ENCODE measurements at regions not wholly inside any gene's neighbourhood (a gene's known extent, or its start where the extent isn't known, plus 50 kb on each side); places are given as distances from the start of the nearest gene placed in this dataset.
"Not testable (repeated sequence)": the region's sequence is repeated elsewhere in the genome, so short reads cannot be mapped to it uniquely, and the experiment has no call there.

DNA sequence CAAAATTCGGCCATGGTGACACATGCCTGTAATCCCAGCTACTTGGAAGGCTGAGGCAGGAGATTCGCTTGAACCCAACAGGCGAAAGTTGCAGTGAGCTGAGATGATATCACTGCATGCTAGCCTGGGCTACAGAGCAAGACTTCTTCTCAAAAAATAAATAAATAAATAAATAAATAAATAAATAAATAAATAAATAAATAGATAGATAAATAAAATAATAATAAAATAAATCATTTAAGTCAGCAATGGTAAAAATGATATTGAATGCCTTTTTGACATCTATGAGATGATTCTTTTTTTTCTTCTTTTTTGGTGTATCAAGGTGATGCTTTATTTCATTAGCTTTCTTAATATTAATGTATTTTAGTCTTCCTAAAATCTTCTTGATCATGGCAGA is 221.7 kb upstream of the RXFP2 start:
- DNase-seq (ENCODE audit: low spot score) = no peak

DNA sequence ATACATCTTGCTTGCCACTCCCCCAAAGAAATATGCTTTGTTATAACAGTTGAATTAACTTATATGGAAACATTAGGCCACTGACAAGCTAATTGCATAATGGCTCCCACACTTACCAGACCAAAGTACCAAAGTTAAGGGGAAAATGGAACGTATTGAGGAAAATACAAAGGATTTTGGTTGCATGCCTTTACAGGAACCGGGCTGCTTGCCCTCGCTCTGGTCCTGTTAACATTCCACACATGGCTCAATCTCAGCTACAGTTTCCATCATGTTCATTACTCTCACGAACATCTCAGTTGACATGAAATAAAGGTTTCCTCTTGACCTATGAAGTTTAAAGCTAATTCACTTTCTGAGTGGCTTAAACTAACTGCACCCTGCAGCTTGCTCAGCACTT is 220.7 kb upstream of the RXFP2 start:
- DNase-seq (ENCODE audit: low spot score) = no peak

DNA sequence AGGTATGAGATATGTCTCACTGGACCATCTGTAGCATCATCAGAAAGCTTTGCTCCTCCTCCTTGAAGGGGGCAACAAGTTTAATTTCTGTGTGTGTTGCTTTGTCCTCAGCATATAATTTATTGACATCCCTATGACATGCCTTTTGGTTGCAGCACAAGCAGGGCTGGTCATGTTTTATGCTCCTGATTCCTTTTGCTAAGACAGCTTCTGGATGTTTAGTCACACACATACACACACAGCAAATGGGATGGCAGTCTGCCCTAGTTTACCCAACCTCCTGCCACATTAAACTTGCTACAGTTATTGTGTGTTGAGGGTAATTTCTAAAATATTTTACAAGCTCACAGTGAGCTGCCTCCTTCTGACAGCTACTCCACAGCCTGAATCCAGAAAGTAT is 217.9 kb upstream of the RXFP2 start:
- DNase-seq (ENCODE audit: low spot score) = no peak

DNA sequence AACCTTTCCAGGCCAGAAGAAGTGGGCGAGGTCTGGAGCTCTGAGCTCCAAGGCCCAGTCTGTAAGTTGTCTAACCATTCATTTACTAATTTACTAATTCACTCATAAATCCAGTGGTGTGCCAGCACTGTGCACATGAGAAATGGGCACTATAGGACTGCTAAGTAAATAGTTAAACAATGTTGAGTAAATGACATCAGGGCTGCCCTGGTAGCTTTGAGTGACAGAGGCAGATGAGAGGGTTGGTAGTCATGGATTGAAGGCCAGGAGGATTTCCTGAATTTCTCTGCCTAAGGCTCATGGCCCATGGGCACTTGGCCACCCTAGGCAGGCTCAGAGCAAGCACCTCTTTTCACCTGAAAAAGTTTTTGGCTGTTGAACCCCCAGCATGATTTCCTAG is 216.9 kb upstream of the RXFP2 start:
- no peak for DNase-seq (ENCODE audit: low spot score)

DNA sequence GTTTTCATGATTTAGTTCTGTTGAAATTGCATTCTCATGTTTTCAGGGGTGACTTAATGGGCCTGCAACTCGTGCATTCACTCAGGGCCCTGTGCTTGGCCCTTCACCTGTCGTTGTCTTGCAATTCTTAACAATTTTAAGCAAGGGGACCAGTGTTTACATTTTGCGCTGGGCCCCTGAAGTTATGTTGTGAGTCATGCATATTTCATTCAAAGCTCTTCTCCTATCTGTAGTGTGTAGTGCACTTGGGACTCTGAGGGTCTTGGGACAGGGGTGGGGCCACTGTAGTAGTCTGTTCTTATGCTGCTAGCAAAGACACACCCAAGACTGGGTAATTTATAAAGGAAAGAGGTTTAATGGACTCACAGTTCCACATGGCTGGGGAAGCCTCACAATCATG is 211.2 kb upstream of the RXFP2 start:
- DNase-seq (ENCODE audit: low spot score) = no peak

DNA sequence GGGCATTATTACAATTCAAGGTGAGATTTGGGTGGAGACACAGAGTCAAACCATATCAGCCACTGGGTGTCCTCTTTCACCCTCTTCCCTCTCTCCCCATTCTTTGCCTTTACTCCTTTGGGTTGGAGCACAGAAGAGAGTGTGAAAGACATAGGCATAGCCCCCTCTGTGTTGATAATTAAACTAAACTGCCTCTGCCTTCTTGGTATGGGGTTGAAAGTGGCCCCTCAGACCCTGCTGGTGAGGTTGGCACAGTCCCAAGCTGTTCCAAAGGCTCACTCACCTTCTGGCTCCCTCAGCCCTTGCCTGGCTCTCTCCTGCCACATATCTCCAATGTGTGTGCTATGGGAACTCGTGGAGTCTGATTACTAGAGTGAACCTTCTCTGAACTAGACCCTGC is 210.6 kb upstream of the RXFP2 start:
- no peak for DNase-seq (ENCODE audit: low spot score)

DNA sequence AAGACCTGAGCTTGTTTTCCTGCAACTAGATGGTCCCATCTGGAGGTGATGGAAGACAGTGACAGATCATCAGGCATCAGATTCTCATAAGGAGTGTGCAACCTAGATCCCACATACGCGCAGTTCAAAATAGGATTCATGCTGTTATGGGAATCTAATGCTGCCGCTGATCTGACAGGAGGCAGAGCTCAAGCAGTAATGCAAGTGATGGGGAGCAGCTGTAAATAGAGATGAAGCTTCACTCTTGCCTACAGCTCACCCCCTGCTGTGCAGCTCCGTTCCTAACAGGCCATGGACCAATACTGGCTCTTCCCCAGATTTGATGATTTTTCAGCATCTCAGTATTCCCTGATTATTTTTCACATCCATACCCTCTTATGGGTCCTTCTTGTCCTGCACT is 208.4 kb upstream of the RXFP2 start:
- DNase-seq (ENCODE audit: low spot score) = no peak

DNA sequence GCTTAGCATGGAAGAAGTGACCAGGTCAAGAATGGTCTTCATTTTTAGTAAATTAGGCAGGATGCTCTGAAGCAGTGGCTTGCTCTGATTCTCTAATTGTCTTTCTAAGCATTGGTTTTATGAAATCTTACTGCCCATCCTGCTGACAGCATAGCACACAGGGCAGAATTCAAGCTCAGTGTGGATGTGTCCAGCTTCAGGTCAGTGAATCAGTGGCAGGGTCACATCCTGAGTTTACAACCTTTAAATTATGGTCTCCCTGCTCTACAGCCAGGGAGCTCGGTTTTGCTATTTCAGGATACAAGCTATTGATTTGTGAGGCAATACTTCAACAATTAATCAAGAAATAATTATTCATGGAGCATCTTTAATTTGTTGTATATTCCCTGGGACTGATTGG is 202.3 kb upstream of the RXFP2 start:
- no peak for DNase-seq (ENCODE audit: low spot score)

DNA sequence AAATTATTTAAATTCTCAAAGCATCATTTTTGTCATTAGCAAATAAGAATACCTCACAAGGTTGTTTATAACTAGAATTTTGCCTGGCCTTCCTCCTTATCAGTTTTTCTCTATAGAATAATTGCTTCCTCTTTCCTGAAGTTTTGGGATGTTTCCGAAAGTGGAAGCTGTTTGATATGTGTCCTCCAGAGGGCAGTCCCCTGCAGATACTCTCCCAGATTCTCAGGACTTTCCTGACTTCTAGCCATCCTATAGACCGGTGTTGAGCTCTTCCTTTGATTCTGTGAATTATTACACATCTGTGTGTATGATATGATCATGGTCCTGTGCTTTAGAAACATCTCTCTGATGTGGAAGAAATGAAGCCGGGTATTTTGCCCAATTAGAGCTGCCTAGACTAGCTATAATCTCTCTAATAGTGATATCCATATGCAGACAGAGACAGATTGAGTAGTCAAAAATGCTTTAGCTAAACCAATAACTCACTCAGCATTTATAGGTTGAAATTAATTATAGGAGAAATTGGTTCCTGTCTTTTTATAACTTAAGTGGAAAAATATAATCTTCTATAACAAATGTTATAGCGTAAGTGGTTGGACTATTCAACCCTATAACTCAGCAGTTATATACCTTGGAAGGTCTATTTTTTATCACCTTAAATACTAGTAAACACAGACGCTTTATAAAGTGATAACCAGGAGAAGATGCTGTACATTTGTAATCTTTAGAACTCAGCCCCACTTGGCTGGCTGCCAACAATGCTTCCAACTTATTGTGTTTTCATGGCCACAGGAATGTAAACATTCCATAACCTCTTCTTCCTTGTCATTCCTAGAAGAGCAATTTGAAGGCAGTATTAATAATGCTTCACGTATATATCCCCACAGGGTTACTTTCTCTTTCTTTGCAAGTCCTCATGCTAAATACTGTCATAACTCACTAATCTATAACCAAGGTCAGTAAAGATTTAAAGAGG is 201.0 kb upstream of the RXFP2 start:
- peak; percentile 58 for DNase-seq (ENCODE audit: low spot score)

DNA sequence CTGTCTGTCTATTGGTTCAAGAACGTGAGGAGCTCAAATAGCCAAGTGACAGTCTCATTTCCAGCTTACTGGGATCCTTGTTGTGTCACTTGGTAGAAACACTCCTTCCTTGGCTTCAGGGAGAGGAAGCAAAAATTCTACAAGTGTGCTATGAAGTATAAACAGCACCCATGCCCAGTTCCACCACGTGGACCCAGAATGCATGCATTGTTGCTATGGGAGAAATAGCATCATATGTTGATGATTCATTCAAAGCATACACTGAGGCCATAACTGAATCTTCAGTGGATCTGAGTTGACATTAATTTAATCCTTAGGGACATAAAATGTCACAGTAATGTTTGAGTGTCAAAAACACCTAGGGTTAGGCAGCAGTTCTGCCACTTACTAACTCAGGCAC is 199.0 kb upstream of the RXFP2 start:
- DNase-seq (ENCODE audit: low spot score) = peak; percentile 8

DNA sequence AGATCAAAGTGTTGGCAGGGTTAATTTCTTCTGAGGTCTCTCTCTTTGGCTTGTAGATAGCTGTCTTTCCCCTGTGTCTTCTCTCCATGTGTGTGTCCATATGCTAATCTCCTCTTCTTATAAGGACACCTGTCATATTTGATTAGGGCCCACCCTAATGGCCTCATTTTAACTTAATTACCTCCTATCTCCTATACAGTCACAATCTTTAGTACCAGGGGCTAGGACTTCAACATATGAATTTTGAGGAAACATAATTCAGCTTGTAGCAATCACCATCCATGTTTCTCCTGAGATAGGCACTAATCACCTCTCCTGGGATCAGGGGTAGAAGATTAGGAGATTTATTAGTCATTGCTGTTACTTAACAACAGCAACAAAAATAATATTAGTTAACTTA is 196.1 kb upstream of the RXFP2 start:
- no peak for DNase-seq (ENCODE audit: low spot score)

DNA sequence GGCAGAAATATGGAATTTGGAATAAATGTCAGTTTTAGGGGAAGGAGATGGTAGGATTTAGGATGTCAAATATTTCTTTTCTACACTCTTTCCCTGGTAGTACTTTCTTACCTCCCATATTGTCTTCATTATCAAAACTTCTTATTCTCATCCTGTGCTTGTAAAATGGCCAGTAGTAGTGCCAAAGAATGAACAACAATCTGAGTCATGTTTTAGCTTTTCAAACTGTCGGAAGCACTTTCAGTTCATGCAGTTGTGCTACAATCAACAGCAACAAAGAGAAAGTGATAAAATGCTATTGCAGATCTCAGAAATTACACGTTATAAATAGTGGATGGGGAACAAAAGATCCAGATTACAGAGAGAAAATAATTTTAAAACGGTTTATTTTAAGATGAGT is 193.7 kb upstream of the RXFP2 start:
- DNase-seq (ENCODE audit: low spot score) = no peak

DNA sequence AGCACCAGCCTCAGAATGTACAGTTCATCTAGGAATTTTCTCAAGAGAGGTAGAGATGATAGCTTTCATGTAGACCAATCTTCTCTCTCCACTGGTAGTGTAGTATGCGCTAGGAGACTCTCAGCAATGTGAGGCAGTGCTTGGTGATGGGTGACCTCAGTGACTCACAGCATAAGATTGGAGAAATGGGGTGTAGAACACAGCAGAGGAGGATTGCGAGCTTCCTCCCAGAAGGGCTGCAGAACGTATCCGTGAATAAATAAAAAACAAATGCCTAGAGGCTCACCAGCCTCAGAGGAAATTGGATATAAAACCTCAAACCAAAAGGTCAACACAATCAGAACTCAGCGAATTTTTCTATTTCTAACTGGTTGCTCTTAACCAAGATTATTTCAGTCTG is 182.9 kb upstream of the RXFP2 start:
- no peak for DNase-seq (ENCODE audit: low spot score)

DNA sequence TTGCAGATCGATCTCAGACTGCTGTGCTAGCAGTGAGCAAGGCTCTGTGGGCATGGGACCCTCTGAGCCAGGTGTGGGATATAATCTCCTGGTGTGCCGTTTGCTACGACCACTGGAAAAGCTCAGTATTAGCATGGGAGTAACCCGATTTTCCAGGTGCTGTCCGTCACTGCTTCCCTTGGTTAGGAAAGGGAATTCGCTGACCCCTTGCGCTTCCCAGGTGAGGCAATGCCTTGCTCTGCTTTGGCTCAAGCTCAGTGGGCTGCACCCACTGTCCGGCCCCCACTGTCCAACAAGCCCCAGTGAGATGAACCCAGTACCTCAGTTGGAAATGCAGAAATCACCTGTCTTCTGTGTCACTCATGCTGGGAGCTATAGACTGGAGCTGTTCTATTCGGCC is 155.1 kb upstream of the RXFP2 start:
- not testable (repeated sequence) for DNase-seq (ENCODE audit: low spot score)

DNA sequence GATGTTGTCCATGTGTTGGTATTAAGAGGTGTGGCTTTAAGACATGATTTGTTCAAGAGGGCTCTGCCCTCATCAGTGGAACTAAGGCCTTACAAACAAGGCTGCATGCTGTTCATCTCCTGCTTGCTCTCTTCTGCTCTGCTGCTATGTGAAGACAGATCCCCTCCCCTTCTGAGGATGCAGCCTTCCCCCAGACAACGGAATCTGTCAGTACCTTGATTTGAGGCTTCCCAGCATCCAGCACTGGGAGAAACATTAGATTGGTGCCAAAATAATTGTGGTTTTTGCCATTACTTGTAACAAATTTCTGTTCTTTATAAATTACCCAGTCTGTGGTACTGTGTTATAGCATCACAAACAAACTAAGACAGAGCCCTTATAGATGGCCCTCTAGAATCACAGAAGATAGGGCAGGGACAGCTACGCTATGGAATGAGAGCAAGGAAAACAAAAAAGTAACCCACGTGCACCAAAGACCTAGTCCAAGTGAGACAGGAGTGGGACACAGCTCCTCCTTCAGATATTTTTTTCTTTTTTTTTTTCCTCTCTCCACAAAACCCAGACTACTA is 151.5 kb upstream of the RXFP2 start:
- no peak for DNase-seq (ENCODE audit: low spot score)

DNA sequence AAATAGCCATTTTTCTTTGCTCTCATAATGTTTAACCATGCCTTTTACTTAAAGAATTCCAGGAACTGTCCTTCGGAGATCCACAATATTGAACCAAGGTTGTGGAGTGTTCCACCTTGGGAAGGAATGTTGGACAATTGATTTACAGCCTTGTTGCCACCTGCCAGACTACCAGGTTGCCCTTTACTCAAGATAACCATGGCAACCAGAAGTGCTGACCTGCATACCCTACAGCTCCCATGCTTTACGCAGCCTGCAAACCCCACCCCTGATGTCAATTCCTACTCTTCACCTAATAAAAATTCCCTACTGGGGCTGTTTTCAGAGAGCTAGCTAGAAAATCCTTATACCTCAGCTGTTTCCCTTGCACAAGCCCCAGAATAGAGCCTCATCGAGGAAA is 151.0 kb upstream of the RXFP2 start:
- no peak for DNase-seq (ENCODE audit: low spot score)

DNA sequence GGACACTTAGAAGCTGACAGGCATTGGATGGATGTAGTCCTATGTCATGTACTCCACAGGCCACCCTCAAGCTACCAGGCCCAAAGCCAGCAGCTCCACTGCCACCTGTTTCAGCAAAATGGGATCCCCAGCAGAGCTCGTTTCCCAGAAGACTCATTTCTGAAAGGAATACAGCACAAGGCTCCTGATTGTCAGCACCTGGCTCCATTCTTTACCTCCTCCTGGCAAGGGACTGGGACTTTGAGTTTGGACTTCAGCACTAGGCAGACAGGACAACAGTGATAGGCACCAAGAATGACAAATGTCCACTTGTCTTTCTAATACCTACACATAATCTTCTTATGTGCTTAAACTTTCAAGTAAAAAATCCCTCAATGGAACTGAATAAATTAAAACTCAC is 150.4 kb upstream of the RXFP2 start:
- no peak for DNase-seq (ENCODE audit: low spot score)

DNA sequence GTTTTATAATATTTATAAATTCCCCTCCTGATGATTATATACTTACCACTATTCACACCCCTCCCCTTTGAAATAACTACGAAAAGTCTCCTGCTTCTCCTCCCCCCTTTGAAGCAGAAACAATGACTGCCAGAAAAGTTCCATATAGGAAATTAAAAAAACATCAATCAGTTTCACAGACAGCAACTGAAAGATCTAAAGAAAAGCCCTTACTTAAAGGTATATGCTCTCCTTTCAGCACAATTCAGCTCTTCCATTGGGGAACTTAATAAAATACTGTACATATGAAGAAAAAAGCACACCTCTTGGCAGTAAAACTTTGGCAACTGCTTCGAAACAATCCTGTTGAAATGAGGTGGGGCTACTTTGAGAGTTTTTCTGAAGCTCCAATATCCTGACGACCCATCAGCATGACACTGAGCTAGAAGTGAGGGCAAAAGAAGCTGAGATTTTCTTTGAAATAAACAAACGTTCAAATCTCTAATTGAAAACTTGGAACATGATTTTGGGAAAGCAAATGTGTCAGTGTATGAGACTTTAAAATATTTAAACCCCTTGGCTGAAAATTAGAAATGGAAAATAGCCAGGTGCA is 147.6 kb upstream of the RXFP2 start:
- no peak for DNase-seq (ENCODE audit: low spot score)

DNA sequence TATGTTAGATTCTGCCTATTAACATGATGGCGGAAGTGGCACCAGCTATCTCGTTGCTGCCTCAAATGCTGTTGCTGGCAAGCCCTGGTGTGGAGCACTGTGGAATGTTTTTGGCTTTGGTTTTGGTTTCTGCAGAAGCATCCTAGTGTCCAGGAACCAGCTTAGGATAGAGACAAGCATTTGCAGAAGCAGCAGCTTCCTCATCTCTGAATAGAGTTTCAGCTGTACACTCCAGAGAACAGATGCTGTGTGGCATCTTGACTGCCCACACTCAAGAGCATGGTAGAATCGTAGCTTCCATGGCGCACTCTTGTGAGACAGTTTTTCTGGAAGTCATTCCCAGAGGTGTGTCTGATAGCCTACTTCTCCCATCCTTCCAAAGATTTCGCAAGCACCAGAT is 145.3 kb upstream of the RXFP2 start:
- DNase-seq (ENCODE audit: low spot score) = no peak

DNA sequence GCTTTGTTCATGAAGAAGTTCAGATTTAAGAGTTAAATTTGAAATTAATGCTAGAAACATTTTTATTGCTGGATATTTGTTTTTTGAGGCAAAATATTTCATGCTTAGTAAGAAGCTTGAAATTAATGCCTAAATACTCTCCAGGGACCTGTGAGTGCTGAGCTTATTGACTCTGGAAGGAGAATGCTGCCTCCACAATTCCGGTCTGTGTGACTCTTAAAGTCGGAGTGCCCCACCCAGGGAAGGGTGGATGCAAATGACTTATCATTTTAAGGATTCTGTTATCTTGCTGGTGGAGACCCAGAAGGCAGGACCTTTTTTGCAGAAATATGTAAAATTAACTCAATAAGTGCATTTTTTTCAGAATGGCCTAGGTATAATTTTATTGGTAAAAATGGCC is 143.8 kb upstream of the RXFP2 start:
- no peak for DNase-seq (ENCODE audit: low spot score)

DNA sequence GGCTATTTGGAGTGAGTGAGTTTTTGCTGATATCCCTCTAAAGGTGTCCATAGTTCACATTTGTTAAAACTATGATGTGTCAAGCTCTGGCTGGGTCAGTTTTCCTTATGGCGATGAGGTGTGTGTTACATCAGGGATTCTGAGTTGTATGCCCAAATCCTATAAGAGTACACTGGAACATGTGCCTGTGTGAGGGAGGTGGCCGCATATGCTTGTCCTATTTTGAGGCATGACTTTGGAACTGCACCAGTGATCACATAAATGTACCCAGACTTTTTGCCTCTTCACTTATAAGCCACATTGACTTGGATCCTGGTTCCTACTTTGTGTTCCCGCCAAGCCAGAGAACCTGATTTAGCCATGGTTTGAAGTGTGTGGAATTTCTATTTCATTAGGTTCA is 140.3 kb upstream of the RXFP2 start:
- DNase-seq (ENCODE audit: low spot score) = no peak

DNA sequence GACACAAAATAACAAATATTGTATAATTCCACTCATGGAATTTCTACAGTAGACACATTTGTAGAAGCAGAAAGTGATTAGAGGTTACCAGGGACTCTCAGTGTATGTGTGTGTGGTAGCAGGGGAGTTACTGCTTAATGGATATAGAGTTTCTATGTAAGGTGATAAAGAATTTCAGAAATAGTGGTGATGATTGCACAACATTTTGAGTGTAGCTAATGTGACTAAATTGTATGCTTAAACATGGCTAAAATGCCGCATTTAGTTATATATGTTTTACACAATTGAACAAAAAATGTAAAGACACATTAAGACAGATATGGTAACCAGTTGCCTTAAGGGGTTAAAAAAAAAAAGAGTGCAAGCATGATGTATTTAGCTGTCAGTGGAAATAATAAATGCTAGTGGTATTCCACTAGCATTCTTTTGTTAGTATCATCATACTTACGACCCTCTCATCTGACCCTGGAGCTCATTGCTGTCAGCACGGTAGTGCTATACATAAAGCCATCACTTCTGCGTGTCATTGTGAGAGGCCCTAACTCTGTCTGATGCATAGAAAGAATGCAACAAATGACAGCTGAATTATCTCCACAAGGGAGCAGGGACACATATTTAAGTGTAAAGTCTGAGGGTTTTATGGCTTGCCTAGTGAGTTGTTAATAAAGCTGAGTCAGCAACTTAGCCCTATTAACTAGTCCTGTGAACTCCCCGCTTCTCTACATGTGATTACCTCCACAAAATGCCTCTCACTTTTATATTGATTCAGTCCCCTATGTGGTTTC is 134.1 kb upstream of the RXFP2 start:
- DNase-seq (ENCODE audit: low spot score) = no peak

DNA sequence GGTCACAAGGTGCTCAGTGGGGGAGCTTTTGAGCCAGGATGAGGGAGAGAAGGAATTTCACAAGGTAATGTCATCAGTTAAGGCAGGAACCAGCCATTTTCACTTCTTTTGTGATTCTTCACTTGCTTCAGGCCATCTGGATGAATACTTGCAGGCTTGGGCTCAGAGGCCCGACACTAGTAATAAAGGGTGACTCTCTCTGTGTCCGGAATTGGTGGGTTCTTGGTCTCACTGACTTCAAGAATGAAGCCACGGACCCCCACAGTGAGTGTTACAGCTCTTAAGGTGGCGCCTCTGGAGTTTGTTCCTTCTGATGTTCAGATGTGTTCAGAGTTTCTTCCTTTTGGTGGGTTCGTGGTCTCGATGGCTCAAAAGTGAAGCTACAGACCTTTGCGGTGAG is 131.8 kb upstream of the RXFP2 start:
- DNase-seq (ENCODE audit: low spot score) = not testable (repeated sequence)

All from RKO (cell line).